ENCODE measurements at regions not wholly inside any gene's neighbourhood (a gene's known extent, or its start where the extent isn't known, plus 50 kb on each side); places are given as distances from the start of the nearest gene placed in this dataset.
"Not testable (repeated sequence)": the region's sequence is repeated elsewhere in the genome, so short reads cannot be mapped to it uniquely, and the experiment has no call there.

- DNase-seq, result not testable (repeated sequence)
Observed at GRCh38 chr7:149930374-149931068, 56.8 kb downstream of the ATP6V0E2 start.

DNA sequence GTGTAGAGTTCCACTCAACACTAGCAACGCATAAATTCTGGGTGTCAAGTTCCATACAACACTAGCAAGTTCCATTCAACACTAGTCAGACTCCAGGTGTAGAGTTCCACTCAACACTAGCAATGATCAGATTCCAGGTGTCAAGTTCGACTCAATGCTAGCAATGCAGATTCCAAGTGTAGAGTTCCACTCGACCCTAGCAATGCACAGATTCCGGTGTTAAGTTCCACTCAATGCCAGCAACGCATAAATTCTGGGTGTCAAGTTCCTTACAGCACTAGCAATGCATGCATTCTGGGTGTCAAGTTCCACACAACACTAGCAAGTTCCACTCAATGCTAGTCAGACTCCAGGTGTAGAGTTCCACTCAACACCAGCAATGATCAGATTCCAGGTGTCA lies 60.0 kb downstream of the ATP6V0E2 start:
- not testable (repeated sequence) for DNase-seq

DNA sequence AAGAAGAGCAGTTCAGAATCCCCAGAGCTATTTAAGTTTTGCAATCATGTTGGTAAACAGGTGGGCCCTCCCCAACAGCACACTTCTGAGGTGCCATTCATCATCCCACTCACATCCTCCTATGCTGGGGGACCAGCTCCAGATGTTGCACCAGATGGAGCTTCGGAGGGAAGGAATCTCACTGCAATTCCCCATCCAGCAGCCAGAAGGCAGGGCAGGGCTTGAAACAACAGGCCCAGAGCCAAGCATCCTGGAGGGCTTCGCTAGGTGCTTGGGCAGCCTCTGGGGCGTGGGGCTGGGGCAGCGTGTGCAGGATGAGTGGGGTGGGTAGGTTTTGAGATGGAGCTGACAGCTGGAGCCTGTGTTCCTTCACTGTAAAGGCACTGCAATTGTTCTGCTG lies 73.6 kb downstream of the ATP6V0E2 start:
- not testable (repeated sequence) for DNase-seq

- not testable (repeated sequence) for DNase-seq
Observed at GRCh38 chr7:149948444-149948843, 74.7 kb downstream of the ATP6V0E2 start.

GRCh38 chr7:149949863-149950577 lies 76.3 kb downstream of the ATP6V0E2 start:
- not testable (repeated sequence) for DNase-seq

GRCh38 chr7:149950578-149950924 lies 76.8 kb downstream of the ATP6V0E2 start:
- not testable (repeated sequence) for DNase-seq

DNA sequence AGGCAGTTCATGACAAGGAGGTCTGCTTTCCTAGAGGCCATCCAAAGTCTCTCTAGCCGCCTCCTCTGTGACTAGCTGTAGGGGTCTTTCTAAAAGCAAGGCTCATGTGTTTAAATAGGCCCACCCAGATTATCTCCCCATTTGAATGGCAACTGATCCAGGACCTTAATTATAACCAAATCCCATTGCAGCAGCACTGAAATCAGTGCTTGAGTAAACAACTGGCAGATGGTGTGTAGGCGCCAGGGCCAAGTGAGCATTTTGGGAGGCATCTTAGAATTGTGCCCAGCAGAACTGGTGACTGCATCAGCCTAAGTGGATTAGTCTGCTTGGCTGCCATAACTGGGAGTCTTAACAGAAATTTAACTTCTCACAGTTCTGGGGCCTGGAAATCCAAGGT lies 77.8 kb downstream of the ATP6V0E2 start:
- not testable (repeated sequence) for DNase-seq

DNA sequence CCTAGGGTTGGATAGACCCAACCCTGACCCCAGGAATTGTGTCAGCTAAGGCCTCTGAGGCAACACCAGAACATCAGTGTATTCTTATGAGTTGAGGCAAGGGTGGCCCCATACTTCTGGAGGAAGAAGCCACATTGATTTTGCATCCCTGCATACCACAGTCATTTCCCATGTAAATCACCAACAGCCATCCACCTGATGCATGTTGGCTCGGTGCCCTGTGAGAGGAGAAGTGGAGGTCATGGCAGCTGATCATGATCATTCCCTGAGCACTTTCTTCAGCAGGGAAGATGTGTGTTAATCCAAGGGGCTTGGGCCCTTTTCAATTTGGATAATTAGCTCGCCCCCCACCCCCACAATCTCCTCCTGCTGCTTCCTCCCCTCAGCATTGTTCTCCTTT lies 85.1 kb downstream of the ATP6V0E2 start:
- not testable (repeated sequence) for DNase-seq

GRCh38 chr7:149960863-149961262 lies 87.1 kb downstream of the ATP6V0E2 start:
- DNase-seq, result not testable (repeated sequence)

- DNase-seq, result peak; percentile 3
Observed at GRCh38 chr7:149961878-149962277, 88.1 kb downstream of the ATP6V0E2 start.

DNA sequence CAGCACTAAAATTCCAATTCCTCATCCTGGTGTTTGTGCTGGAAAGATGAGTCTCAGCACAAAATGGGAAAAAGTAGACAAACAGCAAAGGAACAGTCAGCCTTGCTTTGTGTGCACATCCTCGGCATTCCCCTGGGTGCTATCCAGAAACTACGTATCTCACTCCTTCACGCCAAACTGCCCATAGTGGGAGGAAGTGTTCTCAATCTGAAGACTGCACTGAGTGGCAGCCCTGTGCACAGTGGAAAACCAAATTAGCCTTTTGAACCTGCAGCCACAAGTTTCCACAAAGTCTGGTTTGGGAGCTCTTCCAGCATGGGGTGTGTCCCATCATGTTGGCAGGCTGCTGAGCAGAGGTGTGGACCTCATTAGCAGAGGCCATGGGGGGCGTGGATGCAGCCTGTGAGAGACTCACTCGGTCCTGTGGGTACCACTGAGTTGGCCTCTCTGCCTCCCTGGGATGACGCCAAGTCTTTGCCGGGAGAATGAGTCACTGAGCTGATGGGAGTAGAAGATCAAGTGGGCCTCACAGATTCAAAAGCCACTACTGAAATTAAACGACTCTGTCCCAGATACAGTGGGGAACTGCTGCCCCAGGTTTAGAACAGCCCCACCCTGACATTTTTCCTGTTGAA lies 89.0 kb downstream of the ATP6V0E2 start:
- DNase-seq, result not testable (repeated sequence)

DNA sequence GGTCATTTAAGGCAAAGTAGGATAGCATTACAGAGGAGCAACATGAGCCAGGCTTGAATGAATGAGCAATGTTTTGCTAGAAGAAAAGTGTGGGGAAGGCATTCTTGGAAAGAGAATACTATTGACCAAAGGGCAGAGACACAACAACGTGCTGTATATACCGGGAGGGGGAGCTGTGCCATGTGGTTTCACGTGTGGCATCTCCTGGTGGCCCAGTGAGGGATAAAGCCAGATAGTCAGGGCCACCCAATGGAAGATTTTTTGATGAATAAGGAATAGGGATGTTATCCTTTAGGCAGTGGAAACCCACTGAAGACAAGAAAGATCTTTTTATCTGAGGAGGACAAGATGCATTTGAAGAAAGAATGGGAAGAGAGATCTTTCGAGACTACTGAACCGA lies 90.2 kb downstream of the ATP6V0E2 start:
- DNase-seq, result not testable (repeated sequence)

GRCh38 chr7:149966444-149966843 lies 92.7 kb downstream of the ATP6V0E2 start:
- DNase-seq, result not testable (repeated sequence)

DNA sequence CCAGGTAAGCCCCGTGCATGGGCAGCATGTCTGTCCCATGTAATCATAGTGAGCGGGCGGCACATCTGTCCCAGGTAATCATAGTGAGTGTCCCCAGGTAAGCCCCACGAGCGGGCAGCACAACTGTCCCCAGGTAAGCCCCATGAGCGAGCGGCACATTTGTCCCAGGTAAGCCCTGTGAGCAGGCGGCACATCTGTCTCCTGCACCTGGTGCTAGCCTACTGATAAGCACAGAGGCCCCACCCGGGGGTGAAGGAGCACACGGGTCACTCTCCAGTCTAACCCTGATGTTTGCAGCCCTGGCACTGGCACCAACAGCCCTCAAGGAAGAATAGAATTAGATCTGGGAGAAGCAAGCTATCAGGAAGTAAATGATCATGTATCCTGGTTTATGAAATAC lies 99.2 kb downstream of the ATP6V0E2 start:
- not testable (repeated sequence) for DNase-seq

GRCh38 chr7:149973681-149974080 lies 99.9 kb downstream of the ATP6V0E2 start:
- not testable (repeated sequence) for DNase-seq

GRCh38 chr7:149975608-149976007 lies 101.8 kb downstream of the ATP6V0E2 start:
- DNase-seq, result not testable (repeated sequence)

GRCh38 chr7:149978537-149978936 lies 104.8 kb downstream of the ATP6V0E2 start:
- DNase-seq, result not testable (repeated sequence)

- not testable (repeated sequence) for DNase-seq
Observed at GRCh38 chr7:149978944-149979343, 105.2 kb downstream of the ATP6V0E2 start.

- DNase-seq, result not testable (repeated sequence)
Observed at GRCh38 chr7:149982537-149983112, 108.9 kb downstream of the ATP6V0E2 start.

DNA sequence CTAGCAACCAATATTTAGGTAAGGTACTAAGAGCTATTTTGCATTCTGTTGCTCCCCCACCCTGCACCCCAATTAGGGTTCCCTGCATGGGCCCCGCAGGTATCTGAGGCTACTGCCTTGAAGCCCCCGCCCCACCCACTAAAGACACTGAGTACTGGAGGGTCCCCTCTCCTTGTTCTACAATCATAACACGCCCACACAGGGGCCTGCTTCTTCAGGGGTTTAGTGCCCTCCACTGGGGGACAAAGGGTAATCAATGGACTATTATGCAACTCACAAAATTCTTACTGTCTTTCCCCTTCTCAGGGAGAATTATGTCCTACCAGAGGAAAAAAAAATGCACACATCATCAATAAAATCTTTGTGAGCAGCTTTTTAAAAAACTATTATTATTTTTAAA lies 113.1 kb downstream of the ATP6V0E2 start:
- not testable (repeated sequence) for DNase-seq

DNA sequence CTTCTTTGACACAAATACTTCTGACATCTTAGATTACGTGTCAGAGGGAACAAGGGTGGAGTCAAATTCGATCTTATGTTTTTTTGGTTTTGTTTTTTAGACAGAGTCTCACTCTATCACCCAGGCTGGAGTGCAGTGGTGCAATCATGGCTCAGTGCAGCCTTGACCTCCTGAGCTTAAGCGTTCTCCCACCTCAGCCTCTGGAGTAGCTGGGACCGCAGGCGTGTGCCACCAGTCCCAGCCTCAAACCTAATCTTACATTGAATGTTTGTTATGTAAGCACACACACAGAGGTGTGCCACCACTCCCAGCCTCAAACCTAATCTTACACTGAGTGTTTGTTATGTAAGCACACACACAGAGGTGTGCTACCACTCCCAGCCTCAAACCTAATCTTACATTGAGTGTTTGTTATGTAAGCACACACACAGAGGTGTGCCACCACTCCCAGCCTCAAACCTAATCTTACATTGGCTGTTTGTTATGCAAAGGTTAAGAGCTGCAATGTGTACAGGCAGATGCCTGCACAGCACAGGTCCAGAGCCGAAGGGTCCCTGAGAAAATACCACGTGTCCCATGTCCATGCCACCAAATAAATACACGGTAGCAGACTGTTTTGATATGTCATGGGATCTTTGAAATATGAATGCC lies 118.0 kb downstream of the ATP6V0E2 start:
- DNase-seq, result not testable (repeated sequence)

DNA sequence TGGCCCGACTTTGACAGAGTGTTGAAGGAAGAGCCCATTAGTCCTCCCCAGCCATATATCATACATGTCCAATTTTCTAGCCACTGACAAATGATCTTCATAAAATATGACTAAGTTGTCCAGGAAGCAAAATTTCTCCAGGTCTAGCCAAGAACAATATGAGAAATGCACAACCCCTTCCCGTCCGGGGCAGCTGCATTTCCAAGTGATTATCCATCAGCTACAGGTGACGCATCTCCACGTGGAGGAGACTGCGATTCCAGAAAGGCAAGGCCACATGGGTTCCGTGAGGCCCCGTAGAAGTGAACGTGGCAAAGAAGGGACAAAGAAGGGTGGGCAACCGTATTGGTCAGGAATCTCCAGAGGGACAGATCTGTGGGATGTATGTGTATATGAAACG lies 118.6 kb downstream of the ATP6V0E2 start:
- DNase-seq, result not testable (repeated sequence)
